Liver (tissue), 8 donors: ENCODE measurements at regions not wholly inside any gene's neighbourhood (a gene's known extent, or its start where the extent isn't known, plus 50 kb on each side); places are given as distances from the start of the nearest gene placed in this dataset.

Experiments
- DNase-seq: peaks from one replicate; pipeline ENCODE4 v3.0.0-alpha.2; 2017; ENCODE audit warnings: low spot score
- H3K27ac ChIP-seq, 2 donors: one replicate each; pipeline ENCODE4 v1.7.0; 2013; ENCODE audit warnings: inconsistent platforms in 2 of 2, low read length in 2 of 2, control low read depth in 1 of 2, low read depth in 1 of 2, mild to moderate bottlenecking in 1 of 2
- H3K27me3 ChIP-seq, 4 donors: one replicate each; pipeline versions ENCODE4 v1.6.1 to v1.7.0; 2013; ENCODE audit warnings: low read length in 3 of 4, inconsistent platforms in 1 of 4, mild to moderate bottlenecking in 1 of 4, moderate library complexity in 1 of 4; ENCODE audit not compliant: control insufficient read depth in 4 of 4, insufficient read depth in 4 of 4
- H3K36me3 ChIP-seq, 4 donors: one replicate each; pipeline versions ENCODE4 v1.6.1 to v1.7.0; 2013; ENCODE audit warnings: low read length in 3 of 4, mild to moderate bottlenecking in 3 of 4, low read depth in 1 of 4, moderate library complexity in 1 of 4; ENCODE audit not compliant: control insufficient read depth in 4 of 4, insufficient read depth in 3 of 4
- H3K4me1 ChIP-seq, 4 donors: one replicate each; pipeline versions ENCODE4 v1.6.1 to v1.7.0; 2013; ENCODE audit warnings: low read length in 3 of 4, mild to moderate bottlenecking in 3 of 4, moderate library complexity in 1 of 4; ENCODE audit not compliant: control insufficient read depth in 4 of 4, insufficient read depth in 4 of 4
- H3K4me3 ChIP-seq, 3 donors: one replicate each; pipeline versions ENCODE4 v1.6.1 to v1.7.0; 2013; ENCODE audit warnings: low read length in 3 of 3, control low read depth in 1 of 3, low read depth in 1 of 3, mild to moderate bottlenecking in 1 of 3
- H3K9ac ChIP-seq, 2 donors: one replicate each; pipeline ENCODE4 v1.7.0; 2013; ENCODE audit warnings: low read length in 2 of 2, mild to moderate bottlenecking in 2 of 2, moderate library complexity in 2 of 2, control low read depth in 1 of 2, low read depth in 1 of 2
- H3K9me3 ChIP-seq, 4 donors: one replicate each; pipeline versions ENCODE4 v1.6.1 to v1.7.0; 2013; ENCODE audit warnings: low read length in 3 of 4; ENCODE audit not compliant: control insufficient read depth in 4 of 4
- CTCF ChIP-seq: fragments of 150-350 bp; IDR thresholded peaks from 2 replicates; pipeline ENCODE4 v1.5.1; 2017; ENCODE audit warnings: improper control_type of control experiment, low read depth, low read length; ENCODE audit not compliant: missing input control
- EGR1 ChIP-seq, 2 donors: IDR thresholded peaks; 2 replicates each; pipeline ENCODE4 v1.6.1; 2016 to 2018; ENCODE audit warnings: antibody characterized with exemption in 2 of 2, low read depth in 2 of 2
- FOXA1 ChIP-seq: IDR thresholded peaks from 2 replicates; pipeline ENCODE4 v1.6.1; 2016; ENCODE audit warnings: antibody characterized with exemption
- FOXA2 ChIP-seq: IDR thresholded peaks from 2 replicates; pipeline ENCODE4 v1.6.1; 2016; ENCODE audit warnings: antibody characterized with exemption
- GABPA ChIP-seq, 2 donors: IDR thresholded peaks in 1 of 2; conservative IDR thresholded peaks in 1 of 2; 2 replicates each; pipeline ENCODE4 v1.6.1; 2016; ENCODE audit warnings: antibody characterized with exemption in 2 of 2, mild to moderate bottlenecking in 1 of 2, moderate library complexity in 1 of 2
- HNF4A ChIP-seq, 2 donors: conservative IDR thresholded peaks; 2 replicates each; pipeline ENCODE4 v1.6.1; 2016; ENCODE audit warnings: antibody characterized with exemption in 2 of 2, mild to moderate bottlenecking in 2 of 2
- HNF4G ChIP-seq: IDR thresholded peaks from 2 replicates; pipeline ENCODE4 v1.6.1; 2016; ENCODE audit warnings: antibody characterized with exemption
- JUND ChIP-seq, 2 donors: IDR thresholded peaks; 2 replicates each; pipeline ENCODE4 v1.6.1; 2016; ENCODE audit warnings: antibody characterized with exemption in 2 of 2
- RAD21 ChIP-seq, 2 donors: IDR thresholded peaks; 2 replicates each; pipeline ENCODE4 v1.6.1; 2016; ENCODE audit warnings: antibody characterized with exemption in 2 of 2, mild to moderate bottlenecking in 2 of 2
- REST ChIP-seq: IDR thresholded peaks from 2 replicates; pipeline ENCODE4 v1.6.1; 2016; ENCODE audit warnings: antibody characterized with exemption, mild to moderate bottlenecking
- RXRA ChIP-seq, 2 donors: IDR thresholded peaks; 2 replicates each; pipeline ENCODE4 v1.6.1; 2017 to 2018; ENCODE audit warnings: antibody characterized with exemption in 2 of 2, mild to moderate bottlenecking in 1 of 2
- TAF1 ChIP-seq: conservative IDR thresholded peaks from 2 replicates; pipeline ENCODE4 v1.6.1; 2016; ENCODE audit warnings: antibody characterized with exemption, mild to moderate bottlenecking
- YY1 ChIP-seq: IDR thresholded peaks from 2 replicates; pipeline ENCODE4 v1.6.1; 2016; ENCODE audit warnings: antibody characterized with exemption, mild to moderate bottlenecking
- ZBTB33 ChIP-seq: IDR thresholded peaks from 2 replicates; pipeline ENCODE4 v1.6.1; 2016; ENCODE audit warnings: antibody characterized with exemption
- WGBS: extraction: QIAGEN DNeasy Blood & Tissue Kit; methylation state at CpG from one replicate; pipeline ENCODE4 v1.1.7; 2013; 5-methylcytosine and 5-hydroxymethylcytosine counted together
- TF ChIP-seq, protein P1 (sequence below): IDR thresholded peaks from 2 replicates; pipeline ENCODE4 v1.6.1; 2016; ENCODE audit warnings: antibody characterized with exemption
- donor health status: healthy.
- donor health status: healthy.
- donor health status: healthy.
- donor health status: healthy.
- donor health status: healthy.

DNA sequence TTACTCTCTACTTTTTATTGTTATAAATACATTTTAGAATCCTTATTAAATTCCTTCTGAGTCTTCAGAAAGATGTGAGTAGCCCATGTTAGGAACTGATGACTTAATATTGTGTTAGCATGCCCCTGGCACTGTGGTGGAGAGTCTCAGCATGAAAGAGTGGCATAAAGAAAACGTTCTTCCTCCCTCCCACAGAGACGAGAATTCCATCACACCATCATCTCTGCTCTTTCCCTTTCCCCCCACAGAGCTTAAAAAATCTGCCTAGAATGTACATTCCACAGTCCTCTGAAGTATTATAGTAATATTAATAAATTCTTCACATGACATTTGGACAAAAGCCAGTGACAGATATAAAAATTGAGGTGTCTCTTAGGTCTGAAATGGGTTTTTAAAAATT lies 117.8 kb upstream of the DKK2 start:
- Histone ChIP-seq H3K27ac (no peak overlapping the region), H3K9ac (no peak overlapping the region), H3K4me1 (no peaks in the 10 kb centered on the region), H3K27me3 (no peaks in the 10 kb centered on the region), H3K9me3 (no peaks in the 10 kb centered on the region), H3K4me3 (no peak overlapping the region), H3K36me3 (no peaks in the 10 kb centered on the region)
- TF ChIP-seq ZBTB33 = no peak
- WGBS = 53% methylated on average over 2 of the region's 2 CpGs
- DNase-seq = no peak

DNA sequence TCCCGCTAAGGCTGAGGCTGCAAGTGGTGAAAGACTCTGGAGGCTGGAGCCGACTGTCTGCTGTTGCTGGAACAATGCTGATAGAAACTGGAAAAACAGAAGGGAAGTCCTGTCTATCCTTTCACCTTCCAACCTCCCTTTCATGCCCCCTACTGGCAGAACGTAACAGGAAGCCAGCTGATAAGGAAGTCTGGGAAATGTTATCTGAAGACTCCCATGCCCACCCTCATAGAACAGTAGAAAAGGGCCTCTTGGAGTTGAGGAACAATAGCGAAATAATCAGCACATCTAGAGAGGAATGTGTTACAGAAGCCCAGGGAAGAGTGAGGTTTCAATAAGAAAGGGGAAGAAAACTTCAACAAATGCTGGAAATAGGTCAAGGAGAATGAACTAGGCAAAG lies 117.1 kb upstream of the DKK2 start:
- H3K4me3 ChIP-seq = no peak overlapping the region
- H3K36me3 ChIP-seq = no peaks in the 10 kb centered on the region
- H3K27ac ChIP-seq = no peak overlapping the region
- no peak for DNase-seq
- H3K9ac ChIP-seq = no peak overlapping the region
- H3K4me1 ChIP-seq = no peaks in the 10 kb centered on the region
- H3K27me3 ChIP-seq = no peaks in the 10 kb centered on the region
- H3K9me3 ChIP-seq = no peaks in the 10 kb centered on the region
- TF ChIP-seq FOXA2 (no peak), RXRA (IDR thresholded peaks at IDR 0.05) (no peak), HNF4A (conservative IDR thresholded peaks at IDR 0.05) (no peak), EGR1 (IDR thresholded peaks at IDR 0.05; ENCODE audit: low read depth in 2 of 2) (no peak), REST (no peak), FOXA1 (no peak), CTCF (no peak), HNF4G (no peak), TAF1 (no peak), JUND (IDR thresholded peaks at IDR 0.05) (no peak), GABPA (IDR thresholded peaks at IDR 0.05 in 1 of 2, conservative IDR thresholded peaks at IDR 0.05 in 1 of 2) (no peak), RAD21 (IDR thresholded peaks at IDR 0.05) (no peak), YY1 (no peak)
- TF ChIP-seq, protein P1, sequence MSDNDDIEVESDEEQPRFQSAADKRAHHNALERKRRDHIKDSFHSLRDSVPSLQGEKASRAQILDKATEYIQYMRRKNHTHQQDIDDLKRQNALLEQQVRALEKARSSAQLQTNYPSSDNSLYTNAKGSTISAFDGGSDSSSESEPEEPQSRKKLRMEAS = no peak
- WGBS = 45% methylated on average over 4 of the region's 4 CpGs
